HG03521 (cell line): ENCODE measurements at regions not wholly inside any gene's neighbourhood (a gene's known extent, or its start where the extent isn't known, plus 50 kb on each side); places are given as distances from the start of the nearest gene placed in this dataset.

Experiments
- ATAC-seq: cut with Tn5 transposase; IDR thresholded peaks from one replicate; pipeline ENCODE4 v1.9.1; 2021; ENCODE audit warnings: mild to moderate bottlenecking, moderate library complexity; ENCODE audit not compliant: unreplicated experiment

GRCh38 chr17:14918540-14918939 is 346.6 kb downstream of the PMP22 start:
- no peak for ATAC-seq

GRCh38 chr17:14910916-14911315 is 354.2 kb downstream of the PMP22 start:
- no peak for ATAC-seq

GRCh38 chr17:14904386-14904785 is 360.7 kb downstream of the PMP22 start:
- ATAC-seq, result no peak

- ATAC-seq, result no peak
Observed at GRCh38 chr17:14903854-14904253, 361.3 kb downstream of the PMP22 start.

GRCh38 chr17:14902803-14903202 is 362.3 kb downstream of the PMP22 start:
- ATAC-seq, result no peak

GRCh38 chr17:14902297-14902696 is 362.8 kb downstream of the PMP22 start:
- ATAC-seq, result no peak

GRCh38 chr17:14901376-14901775 is 363.8 kb downstream of the PMP22 start:
- ATAC-seq, result no peak

- ATAC-seq, result no peak
Observed at GRCh38 chr17:14886200-14886739, 378.9 kb downstream of the PMP22 start.

GRCh38 chr17:14882131-14882530 is 383.0 kb downstream of the PMP22 start:
- no peak for ATAC-seq

- no peak for ATAC-seq
Observed at GRCh38 chr17:14875557-14876412, 389.3 kb downstream of the PMP22 start.

- ATAC-seq, result no peak
Observed at GRCh38 chr17:14873996-14874395, 391.1 kb downstream of the PMP22 start.

GRCh38 chr17:14873540-14873939 is 391.6 kb downstream of the PMP22 start:
- ATAC-seq, result no peak

- ATAC-seq, result no peak
Observed at GRCh38 chr17:14871921-14872320, 393.2 kb downstream of the PMP22 start.

GRCh38 chr17:14866266-14866665 is 398.9 kb downstream of the PMP22 start:
- no peak for ATAC-seq

- ATAC-seq, result no peak
Observed at GRCh38 chr17:14864127-14864526, 401.0 kb downstream of the PMP22 start.

- no peak for ATAC-seq
Observed at GRCh38 chr17:14859542-14859941, 405.6 kb downstream of the PMP22 start.

GRCh38 chr17:14856176-14856575 is 408.9 kb downstream of the PMP22 start:
- no peak for ATAC-seq

GRCh38 chr17:14854691-14855090 is 410.4 kb downstream of the PMP22 start:
- ATAC-seq, result no peak

- no peak for ATAC-seq
Observed at GRCh38 chr17:14845591-14846281, 419.4 kb downstream of the PMP22 start.

- no peak for ATAC-seq
Observed at GRCh38 chr17:14843086-14843795, 421.9 kb downstream of the PMP22 start.

- no peak for ATAC-seq
Observed at GRCh38 chr17:14840616-14841231, 424.4 kb downstream of the PMP22 start.
